ENCODE measurements at regions not wholly inside any gene's neighbourhood (a gene's known extent, or its start where the extent isn't known, plus 50 kb on each side); places are given as distances from the start of the nearest gene placed in this dataset.

DNA sequence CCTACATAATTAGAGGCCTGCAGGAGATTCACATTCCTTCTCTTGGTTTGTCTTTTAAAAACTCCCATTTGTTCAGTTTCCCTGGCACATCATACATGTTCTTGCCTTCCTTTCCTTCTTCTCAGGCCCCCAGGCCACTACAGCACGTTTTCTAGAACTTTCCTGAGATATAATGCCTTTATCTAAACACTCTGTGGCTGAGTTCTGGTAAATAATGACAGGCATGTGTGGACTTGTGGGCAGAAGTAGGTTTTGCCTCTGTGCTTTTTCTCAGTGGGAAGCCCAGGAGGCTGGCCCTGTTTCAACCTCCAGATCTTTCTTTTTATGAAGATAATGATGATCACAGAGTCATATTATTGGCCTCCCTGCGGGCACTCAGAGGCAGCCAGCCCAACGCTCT, 117.2 kb downstream of the TMX1 start:
- TF ChIP-seq POLR2A (IDR thresholded peaks at IDR 0.05), result no peak
- TF ChIP-seq, protein P1, sequence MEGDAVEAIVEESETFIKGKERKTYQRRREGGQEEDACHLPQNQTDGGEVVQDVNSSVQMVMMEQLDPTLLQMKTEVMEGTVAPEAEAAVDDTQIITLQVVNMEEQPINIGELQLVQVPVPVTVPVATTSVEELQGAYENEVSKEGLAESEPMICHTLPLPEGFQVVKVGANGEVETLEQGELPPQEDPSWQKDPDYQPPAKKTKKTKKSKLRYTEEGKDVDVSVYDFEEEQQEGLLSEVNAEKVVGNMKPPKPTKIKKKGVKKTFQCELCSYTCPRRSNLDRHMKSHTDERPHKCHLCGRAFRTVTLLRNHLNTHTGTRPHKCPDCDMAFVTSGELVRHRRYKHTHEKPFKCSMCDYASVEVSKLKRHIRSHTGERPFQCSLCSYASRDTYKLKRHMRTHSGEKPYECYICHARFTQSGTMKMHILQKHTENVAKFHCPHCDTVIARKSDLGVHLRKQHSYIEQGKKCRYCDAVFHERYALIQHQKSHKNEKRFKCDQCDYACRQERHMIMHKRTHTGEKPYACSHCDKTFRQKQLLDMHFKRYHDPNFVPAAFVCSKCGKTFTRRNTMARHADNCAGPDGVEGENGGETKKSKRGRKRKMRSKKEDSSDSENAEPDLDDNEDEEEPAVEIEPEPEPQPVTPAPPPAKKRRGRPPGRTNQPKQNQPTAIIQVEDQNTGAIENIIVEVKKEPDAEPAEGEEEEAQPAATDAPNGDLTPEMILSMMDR (IDR thresholded peaks at IDR 0.05), result no peak

All from sigmoid colon (tissue), 3 donors.